IPS-NIHi7 (cell line): ENCODE measurements at regions not wholly inside any gene's neighbourhood (a gene's known extent, or its start where the extent isn't known, plus 50 kb on each side); places are given as distances from the start of the nearest gene placed in this dataset.
"Not testable (repeated sequence)": the region's sequence is repeated elsewhere in the genome, so short reads cannot be mapped to it uniquely, and the experiment has no call there.

ENCODE experiments used
- DNase-seq: peaks from one replicate; pipeline ENCODE4 v3.0.0; 2012; ENCODE audit warnings: mixed read lengths; ENCODE audit errors: extremely low spot score

DNA sequence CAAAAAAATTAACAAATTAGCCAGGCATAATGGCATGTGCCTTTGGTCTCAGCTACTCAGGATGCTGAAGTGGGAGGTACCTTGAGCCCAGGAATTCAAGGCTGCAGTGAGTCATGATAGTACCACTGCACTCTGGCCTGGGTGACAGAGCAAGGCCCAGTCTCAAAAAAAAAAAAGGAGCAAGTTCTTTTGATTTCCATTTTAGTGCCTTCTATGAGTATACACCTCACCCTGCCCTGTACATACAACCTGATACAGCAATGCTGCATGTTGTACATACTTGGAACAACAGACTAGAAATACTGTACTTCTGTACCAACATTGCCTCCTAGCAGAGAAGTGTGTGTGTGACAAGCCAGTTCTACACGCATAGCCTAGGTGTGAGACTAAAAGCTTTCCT, 97.3 kb upstream of the CARMIL1 start:
- DNase-seq = no peak

DNA sequence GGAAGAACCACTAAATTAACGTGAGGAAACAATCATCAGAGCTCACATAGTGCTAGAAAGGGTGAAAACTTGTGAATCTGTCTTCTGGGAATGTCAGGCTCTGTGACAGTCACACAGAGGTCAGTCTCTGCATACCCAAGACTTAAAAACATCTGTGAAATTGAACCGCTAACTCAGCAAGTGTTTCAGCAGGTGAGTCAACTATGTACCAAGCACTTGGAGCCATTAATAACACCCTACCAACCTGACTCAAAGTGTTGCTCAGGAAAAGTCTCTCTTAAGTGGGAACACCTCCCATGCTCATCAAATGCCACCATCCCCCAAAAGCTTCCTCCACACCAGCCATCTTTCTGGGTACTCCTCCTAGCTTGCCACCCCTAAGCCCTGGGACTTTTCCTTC, 92.3 kb upstream of the CARMIL1 start:
- no peak for DNase-seq

DNA sequence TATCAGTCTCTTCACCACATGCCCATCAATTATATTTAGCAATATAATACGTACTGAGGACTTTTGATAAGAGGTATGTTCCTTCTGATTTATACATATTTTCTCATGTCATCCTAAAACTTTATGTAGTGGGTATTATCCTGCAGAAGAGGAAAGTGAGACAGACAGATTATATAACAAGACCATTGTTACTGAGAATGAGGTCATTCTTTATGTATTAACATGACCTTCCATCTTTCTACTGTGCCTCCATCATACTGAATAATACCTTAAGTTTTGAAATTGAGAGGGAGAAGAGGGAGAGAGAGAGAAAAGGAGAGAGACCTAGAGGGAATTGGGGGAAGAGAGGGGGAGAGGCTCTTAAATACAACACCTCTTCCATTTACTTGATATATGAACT, 90.9 kb upstream of the CARMIL1 start:
- no peak for DNase-seq

DNA sequence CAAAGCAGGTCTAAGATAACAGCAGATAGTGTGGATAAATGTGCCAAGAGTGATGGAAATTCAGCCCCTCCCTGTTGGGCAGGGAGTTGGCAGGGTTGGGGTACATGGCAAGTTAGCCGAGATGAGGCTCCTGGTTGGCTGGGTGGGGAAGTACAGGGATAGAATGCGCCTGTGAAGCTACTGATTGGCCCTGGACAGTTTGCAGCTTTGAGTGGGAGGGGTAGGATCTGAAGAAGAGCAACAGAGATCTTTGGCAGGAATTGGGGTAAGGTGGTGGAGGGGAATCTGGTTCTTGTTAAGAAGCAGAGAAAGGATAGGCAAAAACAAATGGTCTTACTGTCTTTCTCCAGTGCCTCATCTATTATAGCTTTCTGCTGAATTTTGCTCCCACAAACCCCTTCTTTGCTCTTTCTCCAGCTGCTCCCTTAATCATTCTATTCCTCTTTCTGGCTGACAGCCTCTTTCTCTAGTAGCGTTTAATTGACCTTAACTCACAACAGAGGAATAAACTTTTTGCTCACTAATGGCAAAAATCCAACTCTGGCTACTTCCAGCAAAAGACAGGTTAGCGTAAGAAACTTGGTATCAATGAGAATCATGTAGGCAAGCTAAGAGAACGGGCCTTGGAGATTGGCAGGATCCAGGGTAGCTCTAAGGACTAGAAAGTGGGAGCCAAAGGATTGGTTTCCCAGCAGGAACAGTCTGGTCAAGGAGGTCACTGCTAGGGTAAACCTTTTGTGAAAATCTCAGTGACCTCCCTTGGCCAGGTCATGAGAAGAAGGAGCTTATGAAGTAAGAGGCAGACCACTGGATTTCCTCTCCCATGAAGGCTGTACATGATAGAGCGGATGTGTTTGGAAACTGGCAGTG, 86.3 kb upstream of the CARMIL1 start:
- no peak for DNase-seq

DNA sequence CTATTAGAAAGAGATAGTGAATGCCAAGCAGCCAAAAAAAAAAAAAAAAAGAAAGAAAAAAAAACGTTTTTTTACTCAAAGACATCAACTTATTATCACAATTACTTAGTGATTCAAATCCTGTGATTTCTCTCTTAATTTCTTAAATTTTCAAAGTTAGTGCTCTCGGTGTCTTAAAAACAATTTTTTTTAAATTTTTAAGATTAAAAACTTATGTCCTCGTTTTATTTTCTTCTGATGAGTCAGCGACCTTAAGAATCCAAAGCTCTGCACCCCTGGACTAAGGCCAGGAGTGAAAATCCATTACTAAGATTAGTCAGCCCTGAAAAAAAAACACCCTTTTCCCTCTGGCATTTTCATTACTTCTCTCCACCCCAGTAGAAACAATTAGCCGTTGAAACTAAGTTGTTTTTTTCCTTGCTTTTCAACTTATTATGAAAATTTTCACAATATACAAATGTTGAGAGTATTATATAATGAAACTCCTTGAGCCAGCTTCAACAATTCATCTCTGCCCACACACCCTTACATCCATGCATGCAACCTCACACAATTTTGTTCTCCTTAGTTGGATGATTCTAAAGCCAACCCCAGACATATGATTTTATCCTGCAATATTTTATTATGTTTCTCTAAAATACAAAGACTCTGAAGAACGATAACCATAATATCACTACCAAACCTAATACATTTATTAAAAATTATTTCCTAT, 85.6 kb upstream of the CARMIL1 start:
- DNase-seq = no peak

DNA sequence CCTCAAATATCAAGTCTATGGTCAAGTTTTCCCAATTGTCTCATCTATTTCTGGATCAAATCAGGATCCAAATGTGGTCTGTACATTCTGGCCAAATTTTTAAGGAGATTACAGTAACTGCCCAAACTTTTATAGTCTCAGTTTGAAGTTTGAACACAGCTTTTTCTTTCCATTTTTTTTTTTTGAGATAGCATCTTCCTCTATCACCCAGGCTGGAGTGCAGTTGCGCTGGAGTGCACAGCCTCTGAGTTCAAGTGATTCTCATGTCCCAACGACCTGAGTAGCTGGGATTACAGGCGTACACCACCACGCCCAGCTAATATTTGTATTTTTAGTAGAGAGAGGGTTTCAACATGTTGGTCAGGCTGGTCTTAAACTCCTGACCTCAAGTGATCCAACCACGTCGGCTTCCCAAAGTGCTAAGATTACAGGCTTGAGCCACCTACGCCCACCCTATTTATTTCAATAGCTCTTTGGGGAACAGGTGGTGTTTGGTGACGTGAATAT, 84.9 kb upstream of the CARMIL1 start:
- no peak for DNase-seq

DNA sequence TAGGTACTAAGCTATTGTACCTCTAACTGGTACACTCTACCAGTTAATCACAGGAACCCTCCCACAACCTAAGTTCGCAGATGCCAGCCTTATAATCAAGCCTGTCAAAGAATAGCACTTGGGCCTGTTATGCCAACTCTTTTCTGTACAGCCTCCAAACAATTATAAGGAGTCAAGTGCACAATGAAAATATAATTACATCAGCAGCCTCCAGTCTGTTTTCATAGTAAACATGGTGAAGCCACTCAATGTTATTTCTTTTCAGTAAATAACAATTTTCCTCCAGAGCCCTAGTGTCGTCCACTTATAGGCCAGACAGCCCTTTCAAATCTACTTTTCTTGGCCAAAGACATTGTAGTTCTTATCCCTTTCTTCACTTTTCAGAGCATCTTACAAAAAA, 82.7 kb upstream of the CARMIL1 start:
- DNase-seq = no peak

DNA sequence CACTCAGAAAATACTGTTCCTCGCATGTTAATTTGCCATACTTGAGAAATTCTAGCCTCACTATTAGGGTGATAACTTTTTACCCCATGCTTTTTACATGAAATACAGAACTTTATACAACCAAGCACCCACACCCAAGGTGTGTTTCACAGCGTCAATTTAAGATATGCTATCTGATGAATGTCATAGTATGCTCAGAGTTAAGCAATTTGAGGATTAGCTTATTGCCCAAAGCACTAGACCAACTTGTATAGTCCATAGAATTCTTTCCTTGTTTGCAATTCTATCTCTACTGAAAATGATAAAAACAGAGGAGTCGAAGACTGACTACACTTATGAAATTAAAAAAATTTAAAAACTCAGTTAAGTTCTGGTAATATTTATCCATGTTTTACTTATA, 82.1 kb upstream of the CARMIL1 start:
- no peak for DNase-seq

DNA sequence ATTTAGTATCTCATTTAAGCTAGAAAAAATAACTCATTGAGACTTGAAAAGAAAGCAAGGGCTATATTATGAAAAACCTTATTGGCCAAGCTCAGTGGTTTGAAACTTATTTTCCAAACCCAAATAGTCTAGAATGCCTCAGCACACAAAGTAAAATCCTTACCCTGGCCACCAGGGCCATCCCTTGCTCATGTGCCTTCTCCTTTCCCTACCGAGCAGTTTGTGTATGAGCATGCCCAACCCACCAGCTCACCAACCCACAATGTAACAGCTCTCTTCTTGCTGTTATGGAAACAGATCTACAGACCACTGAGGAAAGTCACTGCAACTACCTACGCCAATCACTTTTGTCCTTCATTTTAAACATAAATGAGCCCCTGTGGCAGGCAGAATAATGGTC, 79.6 kb upstream of the CARMIL1 start:
- no peak for DNase-seq

DNA sequence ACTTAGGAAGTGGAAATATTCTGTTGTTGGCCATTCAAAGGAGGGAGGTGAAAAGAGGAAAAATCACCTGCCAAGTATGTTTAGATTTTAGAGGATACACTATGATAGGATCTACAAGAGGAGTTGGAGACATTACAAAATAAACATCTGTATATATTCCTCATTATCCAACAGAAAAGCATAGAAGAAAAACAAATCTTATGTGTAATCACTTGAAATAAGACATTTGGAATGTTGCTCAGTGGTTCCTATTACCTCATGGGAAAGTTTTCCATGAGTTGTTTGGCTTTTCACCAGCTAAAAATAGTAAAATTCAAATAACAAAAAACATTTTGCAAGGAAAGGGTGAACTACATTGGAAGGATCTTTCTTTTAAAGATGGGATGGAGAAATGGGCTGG, 76.7 kb upstream of the CARMIL1 start:
- DNase-seq = no peak

DNA sequence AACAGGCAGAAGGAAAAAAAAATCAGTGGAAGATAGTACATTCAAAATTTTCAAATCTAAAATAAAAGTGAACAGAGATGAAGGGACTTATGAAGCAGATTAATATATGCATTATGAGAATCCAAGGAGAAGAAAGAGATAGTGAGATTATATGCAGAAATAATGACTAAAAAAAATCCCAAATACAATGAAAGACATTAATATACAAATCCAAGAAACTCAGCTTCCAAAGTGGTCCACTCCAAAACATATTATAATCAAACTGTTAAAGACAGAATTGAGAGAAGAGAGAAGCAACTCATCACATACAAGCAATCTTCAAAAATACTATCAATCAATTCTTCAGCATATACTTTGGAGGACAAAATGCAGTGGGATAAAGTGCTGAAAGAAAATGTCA, 73.5 kb upstream of the CARMIL1 start:
- no peak for DNase-seq

DNA sequence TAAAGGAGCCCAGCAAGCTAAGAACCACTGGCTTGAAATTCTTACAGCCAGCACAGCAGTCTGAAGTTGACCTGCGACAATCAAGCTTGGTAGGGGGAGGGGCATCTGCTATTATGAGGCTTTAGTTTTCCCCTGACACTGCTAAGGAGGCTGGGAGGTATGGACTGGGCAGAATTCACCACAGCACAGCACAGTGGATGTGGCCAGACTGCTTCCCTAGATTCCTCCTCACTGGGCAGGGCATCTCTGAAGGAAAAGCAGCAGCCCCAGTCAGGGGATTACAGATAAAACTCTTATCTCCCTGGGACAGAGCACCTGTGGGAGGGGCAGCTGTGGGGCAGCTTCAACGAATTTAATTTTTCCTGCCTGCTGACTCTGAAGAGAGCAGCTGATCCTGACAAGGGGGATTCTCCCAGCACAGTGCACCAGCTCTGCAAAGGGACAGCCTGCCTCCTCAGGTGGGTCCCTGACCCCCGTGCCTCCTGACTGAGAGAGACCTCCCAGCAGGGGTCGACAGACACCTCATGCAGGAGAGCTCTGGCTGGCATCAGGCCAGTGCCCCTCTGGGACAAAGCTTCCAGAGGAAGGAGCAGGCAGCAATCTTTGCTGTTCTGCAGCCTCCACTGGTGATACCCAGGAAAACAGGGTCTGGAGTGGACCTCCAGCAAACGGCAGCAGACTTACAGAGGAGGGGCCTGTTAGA, 71.6 kb upstream of the CARMIL1 start:
- DNase-seq = not testable (repeated sequence)

DNA sequence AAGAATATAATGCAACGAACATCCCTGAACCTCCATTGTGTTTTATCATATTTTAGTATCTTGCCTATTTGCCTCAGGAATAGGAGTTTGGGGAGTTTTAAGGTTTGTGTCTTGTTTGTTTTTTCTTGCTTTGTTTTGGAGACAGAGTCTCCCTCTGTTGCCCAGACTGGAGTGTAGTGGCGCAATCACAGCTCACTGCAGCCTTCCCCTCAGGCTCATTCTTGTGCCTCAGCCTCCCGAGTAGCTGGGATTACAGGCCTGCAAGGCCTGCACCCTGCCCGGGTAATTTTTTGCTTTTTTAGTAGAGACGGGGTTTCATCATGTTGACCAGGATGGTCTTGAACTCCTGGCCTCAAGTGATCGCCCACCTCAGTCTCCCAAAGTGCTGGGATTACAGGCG, 63.3 kb upstream of the CARMIL1 start:
- no peak for DNase-seq

DNA sequence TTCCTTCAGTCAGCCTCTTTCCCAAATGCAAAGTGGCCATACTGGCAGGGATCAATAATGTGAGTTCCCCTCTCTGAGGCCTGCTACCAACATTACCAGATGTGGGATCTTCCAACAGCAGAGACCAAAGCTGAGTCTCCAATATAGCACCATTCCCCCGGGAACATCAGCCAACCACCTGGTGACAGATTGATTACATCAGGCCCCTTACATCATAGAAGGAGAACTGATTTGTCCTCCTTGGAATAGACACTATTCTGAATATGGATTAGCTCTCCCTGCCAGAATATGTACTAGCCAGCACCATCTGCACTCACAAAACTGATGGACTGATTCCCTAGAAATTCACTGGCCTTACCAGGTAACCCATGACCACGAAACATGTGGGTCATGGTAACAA, 61.9 kb upstream of the CARMIL1 start:
- no peak for DNase-seq

DNA sequence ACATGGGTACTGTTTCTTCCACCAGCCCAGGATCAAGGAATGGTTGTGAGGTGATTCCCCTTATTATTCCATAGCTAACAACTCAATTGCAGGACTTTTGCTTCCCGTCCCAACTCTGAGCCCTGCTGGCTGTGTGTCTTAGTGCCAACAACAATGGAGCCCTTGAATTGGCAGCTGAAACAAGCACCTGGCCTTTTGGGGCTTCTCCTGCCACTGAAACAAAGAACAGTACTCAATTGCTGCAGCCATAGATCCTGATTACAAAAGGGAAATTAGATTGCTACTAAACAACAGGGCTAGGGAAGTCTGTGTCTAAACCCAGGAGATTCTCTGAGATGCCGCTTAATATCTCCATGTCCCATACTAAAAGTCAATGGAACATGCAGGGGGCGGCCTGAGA, 61.3 kb upstream of the CARMIL1 start:
- DNase-seq = no peak

DNA sequence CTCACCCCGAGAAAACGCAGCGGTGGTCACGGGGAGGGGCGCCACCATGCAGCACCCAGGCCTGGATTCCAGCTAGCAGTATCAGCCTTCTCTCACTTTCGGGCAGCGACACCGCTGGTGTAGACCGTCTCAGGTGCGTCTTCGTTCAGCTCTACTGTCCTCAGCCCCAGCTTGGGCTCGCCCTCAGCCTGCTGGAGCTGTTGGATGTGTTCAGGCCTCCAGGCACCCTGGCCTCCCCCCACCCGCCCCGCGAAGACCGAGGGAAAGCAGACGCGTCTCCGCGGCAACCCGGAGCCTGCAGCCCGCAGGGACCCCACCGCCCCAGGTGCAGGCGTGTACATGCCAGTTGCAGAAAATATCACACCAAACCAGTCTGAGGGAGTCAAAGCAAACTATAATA, 60.8 kb upstream of the CARMIL1 start:
- DNase-seq = no peak

DNA sequence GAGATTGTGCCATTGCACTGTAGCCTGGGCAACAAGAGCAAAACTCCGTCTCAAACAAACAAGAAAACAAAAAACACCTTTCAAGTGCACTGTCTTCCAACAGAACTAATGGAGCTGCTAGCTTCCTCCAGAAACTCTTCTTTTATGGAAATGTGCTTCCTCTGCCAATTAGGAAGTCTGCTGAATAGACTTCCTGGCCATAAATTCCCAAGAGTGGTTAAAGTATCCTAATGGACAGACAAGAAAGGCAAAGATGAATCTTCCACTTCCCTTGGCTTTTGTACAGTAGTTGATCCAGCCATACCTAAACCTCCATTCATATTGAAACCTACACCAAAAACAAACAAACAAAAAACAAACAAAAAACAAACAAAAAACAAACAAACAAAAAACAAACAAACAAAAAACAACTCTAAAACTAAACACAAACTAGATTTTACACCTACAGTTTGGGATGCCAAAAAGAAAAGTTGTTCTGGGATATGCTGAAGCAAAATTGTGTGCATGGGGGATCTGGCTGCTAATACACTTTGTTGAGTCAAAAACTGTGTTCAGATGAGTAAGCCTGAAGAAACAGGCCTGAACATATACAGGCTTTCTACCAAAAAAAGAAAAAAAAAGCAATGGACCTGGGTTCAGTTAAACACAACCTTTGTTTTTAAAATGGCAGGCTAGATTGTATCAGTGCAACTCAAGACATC, 59.8 kb upstream of the CARMIL1 start:
- no peak for DNase-seq

DNA sequence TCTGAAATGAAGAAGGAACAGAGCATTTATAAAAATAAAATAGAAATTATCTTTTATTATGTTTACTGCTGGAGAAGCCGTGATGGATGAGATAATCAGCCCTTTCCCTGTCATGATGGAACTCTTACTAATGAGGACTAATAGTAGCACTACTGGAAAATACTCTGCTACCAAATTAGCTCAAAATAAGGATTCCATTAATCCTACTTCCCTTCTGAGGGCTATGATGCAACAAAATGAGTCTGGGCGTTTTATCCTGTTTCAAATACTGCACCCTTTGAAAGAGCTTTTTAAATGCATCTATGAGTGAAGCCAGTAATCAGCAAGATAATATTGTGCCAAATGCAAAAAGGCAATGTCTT, 59.3 kb upstream of the CARMIL1 start:
- DNase-seq = no peak

DNA sequence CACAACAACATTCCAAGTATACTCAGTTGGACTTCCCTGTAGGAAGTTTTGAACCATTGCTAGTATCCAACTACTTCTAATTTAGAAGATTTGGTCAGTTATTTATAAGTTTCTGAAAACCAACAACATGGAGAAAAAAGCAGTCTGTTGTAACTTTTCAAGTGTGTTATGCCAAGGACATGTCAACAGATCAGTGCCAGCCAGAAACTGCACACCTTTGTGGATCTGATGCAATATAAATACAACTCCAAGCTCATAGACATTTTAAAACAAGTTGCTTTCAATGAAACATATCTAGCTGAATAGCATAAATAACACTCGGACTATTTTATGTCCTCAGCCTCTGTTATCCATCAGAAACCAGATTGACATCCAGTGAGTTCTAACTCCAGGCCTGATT, 58.3 kb upstream of the CARMIL1 start:
- DNase-seq = no peak

DNA sequence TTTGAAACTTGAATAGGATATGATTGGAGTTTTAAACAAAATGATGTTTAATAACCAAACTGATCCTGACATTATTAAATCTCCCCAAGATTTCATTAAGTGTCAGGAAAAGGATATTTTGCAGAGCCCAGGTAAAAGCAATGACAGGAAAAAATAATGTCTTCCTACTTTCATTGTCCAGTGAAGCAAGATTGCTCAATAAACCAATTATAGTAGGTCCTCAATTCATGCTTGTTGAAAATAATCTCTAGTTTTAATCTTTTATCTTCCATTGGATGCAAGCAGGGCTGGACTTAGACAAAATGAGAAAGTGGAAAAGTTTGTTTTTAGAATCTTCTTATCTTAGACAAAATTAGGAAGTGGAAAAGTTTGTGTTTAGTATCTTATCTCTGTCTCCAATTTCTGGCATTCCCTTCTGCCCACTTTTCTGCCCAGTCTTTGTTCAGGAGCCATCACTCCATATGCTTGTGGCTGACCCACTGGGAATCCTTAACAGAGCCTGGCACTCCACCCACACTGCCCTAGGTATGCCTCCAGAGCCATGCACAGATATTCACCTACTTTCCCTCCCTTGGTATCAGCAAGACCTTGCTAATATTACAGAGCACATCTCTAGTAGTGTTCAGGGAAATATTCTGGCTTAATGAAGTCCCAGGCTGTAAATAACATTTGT, 57.0 kb upstream of the CARMIL1 start:
- DNase-seq = no peak

DNA sequence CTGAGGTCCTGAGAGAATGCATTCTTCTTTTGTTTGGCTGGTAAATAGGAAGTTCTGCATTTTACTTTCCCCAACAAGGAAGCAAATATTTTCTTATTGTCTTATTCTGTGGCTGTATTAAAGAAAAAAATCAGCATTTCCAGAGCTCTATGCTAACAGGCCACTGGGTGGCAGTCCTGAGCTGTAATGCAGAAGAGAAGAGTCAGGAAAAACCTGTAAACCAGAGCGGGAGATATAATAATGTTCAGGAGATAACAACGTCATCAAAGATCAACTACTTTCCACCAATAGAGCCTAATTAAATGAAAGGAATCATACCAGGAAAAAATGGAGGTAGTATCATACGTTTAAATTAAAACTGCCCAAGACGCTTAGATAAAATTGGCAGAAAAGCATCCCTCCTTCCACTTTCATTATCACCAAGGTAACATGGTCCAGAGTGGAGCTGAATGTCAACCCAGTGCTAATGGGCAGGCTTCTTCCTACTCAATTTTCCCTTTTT, 55.6 kb upstream of the CARMIL1 start:
- DNase-seq = peak; percentile 67
